Mononuclear cell (primary cell): ENCODE measurements at regions not wholly inside any gene's neighbourhood (a gene's known extent, or its start where the extent isn't known, plus 50 kb on each side); places are given as distances from the start of the nearest gene placed in this dataset.

Source experiments
- H3K27me3 ChIP-seq: 2 replicates; pipeline ENCODE4 v1.6.0; 2011; ENCODE audit warnings: low read length, control low read depth; ENCODE audit not compliant: insufficient read depth
- H3K4me1 ChIP-seq: 2 replicates; pipeline ENCODE4 v1.5.1; 2011; ENCODE audit warnings: mild to moderate bottlenecking, low read length, control low read depth; ENCODE audit not compliant: insufficient read depth
- H3K4me3 ChIP-seq: 2 replicates; pipeline ENCODE4 v1.5.1; 2011; ENCODE audit warnings: mild to moderate bottlenecking, low read length, moderate library complexity
- H3K9me3 ChIP-seq: 2 replicates; pipeline ENCODE4 v1.5.1; 2011; ENCODE audit warnings: low read depth, mild to moderate bottlenecking, control low read depth, low read length

- no peaks in the 10 kb centered on the region for H3K4me1 ChIP-seq
- H3K27me3 ChIP-seq = no peaks in the 10 kb centered on the region
- no peaks in the 10 kb centered on the region for H3K9me3 ChIP-seq
- H3K4me3 ChIP-seq = no peak overlapping the region
Measured at GRCh38 chr17:72033334-72033733, 87.5 kb upstream of the SOX9 start.

- Histone ChIP-seq H3K4me3 (no peak overlapping the region), H3K9me3 (no peaks in the 10 kb centered on the region), H3K4me1 (no peaks in the 10 kb centered on the region), H3K27me3 (no peaks in the 10 kb centered on the region)
Measured at GRCh38 chr17:72034000-72034399, 86.8 kb upstream of the SOX9 start.

- Histone ChIP-seq H3K4me1 (no peaks in the 10 kb centered on the region), H3K4me3 (no peak overlapping the region), H3K9me3 (no peaks in the 10 kb centered on the region), H3K27me3 (no peaks in the 10 kb centered on the region)
Measured at GRCh38 chr17:72038427-72038826, 82.4 kb upstream of the SOX9 start.

- no peaks in the 10 kb centered on the region for H3K4me1 ChIP-seq
- no peaks in the 10 kb centered on the region for H3K27me3 ChIP-seq
- H3K4me3 ChIP-seq = no peak overlapping the region
Measured at GRCh38 chr17:72039490-72039889, 81.3 kb upstream of the SOX9 start.

GRCh38 chr17:72046178-72046577 lies 74.6 kb upstream of the SOX9 start:
- Histone ChIP-seq H3K4me3 (no peak overlapping the region), H3K4me1 (no peaks in the 10 kb centered on the region), H3K9me3 (no peaks in the 10 kb centered on the region), H3K27me3 (no peaks in the 10 kb centered on the region)

More at GRCh38 chr17:72039490-72039889, 81.3 kb upstream of the SOX9 start:
- H3K9me3 ChIP-seq = no peaks in the 10 kb centered on the region

- H3K27me3 ChIP-seq = no peaks in the 10 kb centered on the region
- H3K9me3 ChIP-seq = no peaks in the 10 kb centered on the region
- no peak overlapping the region for H3K4me3 ChIP-seq
- no peaks in the 10 kb centered on the region for H3K4me1 ChIP-seq
Measured at GRCh38 chr17:72046643-72047612, 73.9 kb upstream of the SOX9 start.

- Histone ChIP-seq H3K27me3 (no peaks in the 10 kb centered on the region), H3K4me1 (no peaks in the 10 kb centered on the region), H3K4me3 (no peak overlapping the region), H3K9me3 (no peaks in the 10 kb centered on the region)
Measured at GRCh38 chr17:72049914-72050313, 70.9 kb upstream of the SOX9 start.

- no peaks in the 10 kb centered on the region for H3K4me1 ChIP-seq
- H3K27me3 ChIP-seq = no peaks in the 10 kb centered on the region
- H3K4me3 ChIP-seq = no peak overlapping the region
- no peaks in the 10 kb centered on the region for H3K9me3 ChIP-seq
Measured at GRCh38 chr17:72053036-72053435, 67.8 kb upstream of the SOX9 start.

- Histone ChIP-seq H3K4me1 (no peaks in the 10 kb centered on the region), H3K9me3 (no peaks in the 10 kb centered on the region)
Measured at GRCh38 chr17:72053449-72053848, 67.4 kb upstream of the SOX9 start.

GRCh38 chr17:72056155-72056554 lies 64.7 kb upstream of the SOX9 start:
- H3K9me3 ChIP-seq = no peaks in the 10 kb centered on the region
- no peak overlapping the region for H3K4me3 ChIP-seq
- H3K27me3 ChIP-seq = no peaks in the 10 kb centered on the region
- no peaks in the 10 kb centered on the region for H3K4me1 ChIP-seq

More at GRCh38 chr17:72053449-72053848, 67.4 kb upstream of the SOX9 start:
- H3K4me3 ChIP-seq = no peak overlapping the region
- no peaks in the 10 kb centered on the region for H3K27me3 ChIP-seq

- Histone ChIP-seq H3K4me3 (no peak overlapping the region), H3K9me3 (no peaks in the 10 kb centered on the region), H3K27me3 (no peaks in the 10 kb centered on the region), H3K4me1 (no peaks in the 10 kb centered on the region)
Measured at GRCh38 chr17:72056727-72057290, 64.0 kb upstream of the SOX9 start.

GRCh38 chr17:72060084-72060483 lies 60.7 kb upstream of the SOX9 start:
- Histone ChIP-seq H3K9me3 (no peaks in the 10 kb centered on the region), H3K4me1 (no peaks in the 10 kb centered on the region), H3K27me3 (no peaks in the 10 kb centered on the region), H3K4me3 (no peak overlapping the region)

- H3K9me3 ChIP-seq = no peaks in the 10 kb centered on the region
- H3K4me3 ChIP-seq = no peak overlapping the region
- no peaks in the 10 kb centered on the region for H3K4me1 ChIP-seq
- H3K27me3 ChIP-seq = no peaks in the 10 kb centered on the region
Measured at GRCh38 chr17:72063262-72063661, 57.6 kb upstream of the SOX9 start.

GRCh38 chr17:72063756-72064450 lies 56.9 kb upstream of the SOX9 start:
- H3K9me3 ChIP-seq = no peaks in the 10 kb centered on the region

GRCh38 chr17:72064606-72065193 lies 56.1 kb upstream of the SOX9 start:
- H3K27me3 ChIP-seq = no peaks in the 10 kb centered on the region
- no peaks in the 10 kb centered on the region for H3K4me1 ChIP-seq
- H3K4me3 ChIP-seq = no peak overlapping the region
- H3K9me3 ChIP-seq = no peaks in the 10 kb centered on the region

More at GRCh38 chr17:72063756-72064450, 56.9 kb upstream of the SOX9 start:
- Histone ChIP-seq H3K4me1 (no peaks in the 10 kb centered on the region), H3K4me3 (no peak overlapping the region), H3K27me3 (no peaks in the 10 kb centered on the region)
